ENCODE measurements at regions not wholly inside any gene's neighbourhood (a gene's known extent, or its start where the extent isn't known, plus 50 kb on each side); places are given as distances from the start of the nearest gene placed in this dataset.

- DNase-seq (ENCODE audit: low read depth in 1 of 2, low spot score in 1 of 2) (no peak), ATAC-seq (no peak), FAIRE-seq (no peak)
- CTCF ChIA-PET, result no interaction called here
- no peaks in the 10 kb centered on the region for H3K9me3 ChIP-seq
- H3K4me2 ChIP-seq, result no peak overlapping the region
- no peak for TF ChIP-seq PBX3 (IDR thresholded peaks at IDR 0.05)
- no peak overlapping the region for H3K4me3 ChIP-seq
- H3K27ac ChIP-seq, result no peak overlapping the region
- WGBS (ENCODE audit: missing lambda C conversion rate), result 11% methylated on average over 1 of the region's 1 CpG
- H3K4me1 ChIP-seq, result no peaks in the 10 kb centered on the region
- POLR2A ChIA-PET, result no interaction called here
Measured at GRCh38 chr13:37456041-37456440, 142.5 kb downstream of the POSTN start.

GRCh38 chr13:37453246-37453645 is 145.3 kb downstream of the POSTN start:
- no peak overlapping the region for H3K27ac ChIP-seq
- no peaks in the 10 kb centered on the region for H3K4me1 ChIP-seq
- FAIRE-seq (no peak), DNase-seq (ENCODE audit: low read depth in 1 of 2, low spot score in 1 of 2) (no peak), ATAC-seq (no peak)
- TF ChIP-seq RFX5 (IDR thresholded peaks at IDR 0.05) (no peak), ZNF302 (CRISPR knock-in tag; IDR thresholded peaks at IDR 0.05) (no peak), NFE2L2 (conservative IDR thresholded peaks at IDR 0.05; ENCODE audit: low read length) (no peak), CHD2 (IDR thresholded peaks at IDR 0.05; ENCODE audit: low read length, partially characterized antibody) (no peak), HDAC2 (IDR thresholded peaks at IDR 0.05) (no peak), RAD21 (conservative IDR thresholded peaks at IDR 0.05 in 1 of 2, IDR thresholded peaks at IDR 0.05 in 1 of 2) (no peak), HES2 (IDR thresholded peaks at IDR 0.05) (no peak), RNF2 (IDR thresholded peaks at IDR 0.05; ENCODE audit: borderline replicate concordance, low read depth) (no peak), RARB (CRISPR knock-in tag; IDR thresholded peaks at IDR 0.05) (no peak), MAX (IDR thresholded peaks at IDR 0.05) (no peak), SREBF2 (IDR thresholded peaks at IDR 0.05) (no peak), HOXB5 (CRISPR knock-in tag; IDR thresholded peaks at IDR 0.05) (no peak), ZSCAN20 (CRISPR knock-in tag; IDR thresholded peaks at IDR 0.05) (no peak), BHLHE40 (IDR thresholded peaks at IDR 0.05; ENCODE audit: low read depth, low read length) (no peak), HOXA7 (CRISPR knock-in tag; IDR thresholded peaks at IDR 0.05) (no peak), EP300 (IDR thresholded peaks at IDR 0.05) (no peak), MAZ (IDR thresholded peaks at IDR 0.05; ENCODE audit: borderline replicate concordance, low read depth, low read length) (no peak), HOXB13 (CRISPR knock-in tag; IDR thresholded peaks at IDR 0.05; ENCODE audit: low read depth) (no peak), KDM5A (IDR thresholded peaks at IDR 0.05) (no peak)
- H3K4me2 ChIP-seq, result no peak overlapping the region
- no peak overlapping the region for H3K4me3 ChIP-seq
- WGBS (ENCODE audit: missing lambda C conversion rate), result 3% methylated on average over 2 of the region's 2 CpGs
- CTCF ChIA-PET, result no interaction called here
- no peaks in the 10 kb centered on the region for H3K9me3 ChIP-seq
- POLR2A ChIA-PET, result no interaction called here

- CTCF ChIA-PET, result no interaction called here
- no peak for ATAC-seq
- WGBS (ENCODE audit: missing lambda C conversion rate), result 17% methylated on average over 2 of the region's 2 CpGs
Measured at GRCh38 chr13:37450276-37450675, 148.3 kb downstream of the POSTN start.

GRCh38 chr13:37448153-37448552 is 150.4 kb downstream of the POSTN start:
- no peak overlapping the region for H3K4me3 ChIP-seq
- H3K27ac ChIP-seq, result no peak overlapping the region
- ChIA-PET POLR2A (no interaction called here), CTCF (no interaction called here)
- H3K4me2 ChIP-seq, result no peak overlapping the region
- 0% methylated on average over 1 of the region's 1 CpG for WGBS (ENCODE audit: missing lambda C conversion rate)
- DNase-seq (ENCODE audit: low read depth in 1 of 2, low spot score in 1 of 2) (no peak), FAIRE-seq (no peak), ATAC-seq (no peak)
- no peaks in the 10 kb centered on the region for H3K9me3 ChIP-seq
- no peaks in the 10 kb centered on the region for H3K4me1 ChIP-seq
- no peak for TF ChIP-seq SREBF2 (IDR thresholded peaks at IDR 0.05)
- TF ChIP-seq MYC (IDR thresholded peaks at IDR 0.05; ENCODE audit: borderline replicate concordance, low read length), result no peak
- no peak for TF ChIP-seq JUNB (IDR thresholded peaks at IDR 0.05)
- TF ChIP-seq BHLHE40 (IDR thresholded peaks at IDR 0.05; ENCODE audit: low read depth, low read length), result no peak
- TF ChIP-seq FOSL2 (IDR thresholded peaks at IDR 0.05), result no peak
- no peak for TF ChIP-seq FOSL2 (CRISPR knock-in tag; IDR thresholded peaks at IDR 0.05)
- TF ChIP-seq E2F6 (IDR thresholded peaks at IDR 0.05; ENCODE audit: borderline replicate concordance, low read depth), result no peak
- TF ChIP-seq JUN (IDR thresholded peaks at IDR 0.05), result no peak

More at GRCh38 chr13:37450276-37450675, 148.3 kb downstream of the POSTN start:
- no peaks in the 10 kb centered on the region for H3K9me3 ChIP-seq
- TF ChIP-seq BHLHE40 (IDR thresholded peaks at IDR 0.05; ENCODE audit: low read depth, low read length) (no peak), HDAC2 (IDR thresholded peaks at IDR 0.05) (no peak), EHMT2 (IDR thresholded peaks at IDR 0.05; ENCODE audit: low read depth) (no peak), HES2 (IDR thresholded peaks at IDR 0.05) (no peak), KDM5A (IDR thresholded peaks at IDR 0.05) (no peak)
- POLR2A ChIA-PET, result no interaction called here
- no peak overlapping the region for H3K27ac ChIP-seq
- no peak overlapping the region for H3K4me2 ChIP-seq
- H3K4me3 ChIP-seq, result no peak overlapping the region
- no peak for FAIRE-seq
- DNase-seq (ENCODE audit: low read depth in 1 of 2, low spot score in 1 of 2), result no peak
- no peaks in the 10 kb centered on the region for H3K4me1 ChIP-seq
